IMR-90 (cell line): ENCODE measurements at regions not wholly inside any gene's neighbourhood (a gene's known extent, or its start where the extent isn't known, plus 50 kb on each side); places are given as distances from the start of the nearest gene placed in this dataset.

Experiments used
- ATAC-seq: fragments of 200-7000 bp; cut with Tn5 transposase; 2 replicates; pipeline ENCODE4 v1.9.1; 2020; ENCODE audit warnings: low read depth, mild to moderate bottlenecking, moderate library complexity
- BruUV-seq: library from RNA; stranded (reverse); fragments of 400-500 nt; replicated peaks from 2 replicates; lab custom pipeline; 2021; lab: Mats Ljungman, UMichigan
- CTCF ChIA-PET: fragments of 300-600 bp; formaldehyde crosslinking; extraction: SDS; loops from one replicate; lab custom pipeline; 2021; ENCODE audit warnings: antibody characterized with exemption; lab: Yijun Ruan, JAX
- POLR2A ChIA-PET: fragments of 300-600 bp; sonication (Branson Sonifier 250); formaldehyde crosslinking; loops from one replicate; lab custom pipeline; 2022; ENCODE audit warnings: antibody characterized with exemption; ENCODE audit not compliant: unreplicated experiment; lab: Charles Lee
- DNase-seq: peaks from one replicate; pipeline ENCODE4 v3.0.0; 2013
- H2AFZ ChIP-seq: replicated peaks from 2 replicates; pipeline ENCODE3; 2013; ENCODE audit warnings: low read length, mild to moderate bottlenecking; ENCODE audit not compliant: poor library complexity
- H2AK5ac ChIP-seq: 2 replicates; pipeline ENCODE4 v1.6.1; 2013; ENCODE audit warnings: low read depth, low read length, inconsistent platforms
- H2AK9ac ChIP-seq: replicated peaks from 2 replicates; pipeline ENCODE3; 2013; ENCODE audit warnings: mild to moderate bottlenecking, low read depth, low read length, moderate library complexity; ENCODE audit not compliant: poor library complexity
- H2BK120ac ChIP-seq: 2 replicates; pipeline ENCODE4 v1.6.1; 2013; ENCODE audit warnings: low read depth, low read length, inconsistent platforms
- H2BK15ac ChIP-seq: 3 replicates; pipeline ENCODE4 v1.6.1; 2013; ENCODE audit warnings: low read depth, low read length, inconsistent platforms
- H2BK20ac ChIP-seq: 2 replicates; pipeline ENCODE4 v1.6.1; 2013; ENCODE audit warnings: low read depth, mild to moderate bottlenecking, inconsistent platforms, low read length, moderate library complexity
- H2BK5ac ChIP-seq: 2 replicates; pipeline ENCODE4 v1.6.1; 2013; ENCODE audit warnings: mild to moderate bottlenecking, low read depth, low read length, inconsistent platforms; ENCODE audit not compliant: poor library complexity, severe bottlenecking
- H3K14ac ChIP-seq: replicated peaks from 2 replicates; pipeline ENCODE4 v1.6.1; 2013; ENCODE audit warnings: low read depth, low read length, inconsistent platforms
- H3K18ac ChIP-seq: 2 replicates; pipeline ENCODE4 v1.6.1; 2013; ENCODE audit warnings: low read depth, low read length, control low read depth
- H3K23ac ChIP-seq: 2 replicates; pipeline ENCODE4 v1.6.1; 2013; ENCODE audit warnings: low read depth, low read length, inconsistent platforms
- H3K27ac ChIP-seq: 2 replicates; pipeline ENCODE4 v1.5.1; 2013; ENCODE audit warnings: mild to moderate bottlenecking, control low read depth, low read length; ENCODE audit not compliant: insufficient read depth
- H3K27me3 ChIP-seq: 2 replicates; pipeline ENCODE4 v1.6.1; 2013; ENCODE audit warnings: low read length; ENCODE audit not compliant: control insufficient read depth, insufficient read depth
- H3K36me3 ChIP-seq: 2 replicates; pipeline ENCODE4 v1.6.1; 2013; ENCODE audit warnings: low read length, mixed read lengths; ENCODE audit not compliant: control insufficient read depth, insufficient read depth
- H3K4ac ChIP-seq: 2 replicates; pipeline ENCODE4 v1.6.1; 2013; ENCODE audit warnings: low read depth, low read length, inconsistent platforms
- H3K4me1 ChIP-seq: 2 replicates; pipeline ENCODE4 v1.6.1; 2013; ENCODE audit warnings: low read length, mixed read lengths; ENCODE audit not compliant: control insufficient read depth, insufficient read depth
- H3K4me2 ChIP-seq: 2 replicates; pipeline ENCODE4 v1.6.1; 2013; ENCODE audit warnings: low read depth, mild to moderate bottlenecking, control low read depth, low read length, moderate library complexity
- H3K4me3 ChIP-seq: 2 replicates; pipeline ENCODE4 v1.5.1; 2013; ENCODE audit warnings: low read depth, mild to moderate bottlenecking, control low read depth, low read length, moderate library complexity; ENCODE audit not compliant: insufficient read depth
- H3K56ac ChIP-seq: 2 replicates; pipeline ENCODE4 v1.6.1; 2013; ENCODE audit warnings: low read length, inconsistent platforms; ENCODE audit not compliant: insufficient read depth; ENCODE audit errors: extremely low read depth
- H3K79me1 ChIP-seq, 2 experiments: 2 replicates each; pipeline ENCODE4 v1.6.1; 2013; ENCODE audit warnings: low read length in 2 of 2, inconsistent platforms in 1 of 2, low read depth in 1 of 2
- H3K9ac ChIP-seq: 2 replicates; pipeline ENCODE4 v1.6.1; 2013; ENCODE audit warnings: low read depth, low read length, control low read depth
- H3K9me1 ChIP-seq: 2 replicates; pipeline ENCODE4 v1.6.1; 2013; ENCODE audit warnings: low read length, inconsistent platforms; ENCODE audit not compliant: insufficient read depth
- H3K9me3 ChIP-seq: 2 replicates; pipeline ENCODE4 v1.6.1; 2013; ENCODE audit warnings: low read length; ENCODE audit not compliant: control insufficient read depth, insufficient read depth
- H4K20me1 ChIP-seq: 2 replicates; pipeline ENCODE4 v1.6.1; 2013; ENCODE audit warnings: low read length, inconsistent platforms; ENCODE audit not compliant: insufficient read depth
- H4K5ac ChIP-seq: 2 replicates; pipeline ENCODE4 v1.6.1; 2013; ENCODE audit warnings: mild to moderate bottlenecking, low read depth, low read length, control low read depth
- H4K8ac ChIP-seq, 2 experiments: 2 replicates each; pipeline ENCODE4 v1.6.1; 2013; ENCODE audit warnings: low read depth in 2 of 2, low read length in 2 of 2, control low read depth in 1 of 2, inconsistent platforms in 1 of 2
- H4K91ac ChIP-seq: 2 replicates; pipeline ENCODE4 v1.6.1; 2013; ENCODE audit warnings: low read depth, low read length, inconsistent platforms; ENCODE audit not compliant: insufficient read depth
- BHLHE40 ChIP-seq: fragments of 150-350 bp; IDR thresholded peaks from 2 replicates; pipeline ENCODE4 v1.6.1; 2016; ENCODE audit warnings: mild to moderate bottlenecking, low read depth, low read length
- CEBPB ChIP-seq: IDR thresholded peaks from 2 replicates; pipeline ENCODE4 v1.6.1; 2012; ENCODE audit warnings: low read depth, low read length, improper control_type of control experiment
- CHD1 ChIP-seq: IDR thresholded peaks from 2 replicates; pipeline ENCODE4 v1.6.1; 2012; ENCODE audit warnings: low read depth, low read length, improper control_type of control experiment
- CTCF ChIP-seq: conservative IDR thresholded peaks from 2 replicates; pipeline ENCODE4 v1.5.1; 2012; ENCODE audit warnings: mild to moderate bottlenecking, low read depth, low read length, improper control_type of control experiment
- ELK1 ChIP-seq: fragments of 150-350 bp; IDR thresholded peaks from 2 replicates; pipeline ENCODE4 v1.6.1; 2016; ENCODE audit warnings: low read depth, mild to moderate bottlenecking, low read length, moderate library complexity, borderline replicate concordance
- FOS ChIP-seq: fragments of 150-350 bp; IDR thresholded peaks from 2 replicates; pipeline ENCODE4 v1.6.1; 2016; ENCODE audit warnings: low read depth, low read length
- NFE2L2 ChIP-seq: fragments of 150-350 bp; IDR thresholded peaks from 2 replicates; pipeline ENCODE4 v1.6.1; 2016; ENCODE audit warnings: low read depth, mild to moderate bottlenecking, low read length
- RCOR1 ChIP-seq: IDR thresholded peaks from 2 replicates; pipeline ENCODE4 v1.6.1; 2012; ENCODE audit warnings: mild to moderate bottlenecking, low read length, improper control_type of control experiment; ENCODE audit not compliant: insufficient replicate concordance
- SMC3 ChIP-seq: fragments of 150-350 bp; IDR thresholded peaks from 2 replicates; pipeline ENCODE4 v1.6.1; 2016; ENCODE audit warnings: low read depth, mild to moderate bottlenecking, antibody characterized with exemption, low read length, moderate library complexity
- WGBS, 2 experiments: methylation state at CpG; one replicate each; pipeline versions ENCODE4 v1.1.5 to v1.1.7; 2013; ENCODE audit warnings: missing lambda C conversion rate in 2 of 2; ENCODE audit not compliant: insufficient read length in 1 of 2; ENCODE audit errors: extremely low coverage in 2 of 2; 5-methylcytosine and 5-hydroxymethylcytosine counted together
- dilution Hi-C: fragments of 300-500 bp; cut with HindIII; formaldehyde crosslinking; loops from one replicate; pipeline ENCODE4 v1.14.3; 2018; ENCODE audit warnings: low sequenced_read_pairs; ENCODE audit not compliant: unreplicated experiment
- in situ Hi-C: fragments of 300-500 bp; cut with MboI; formaldehyde crosslinking; loops from 3 replicates; pipeline ENCODE4 v1.14.3; 2019; ENCODE audit warnings: low sequenced_read_pairs, inconsistent platforms, mixed read lengths
- intact Hi-C: fragments of 100-400 bp; cut with micrococcal nuclease; formaldehyde crosslinking; loops from 2 replicates; pipeline ENCODE4 v1.10.0; 2022
- TF ChIP-seq, protein P1 (sequence below): fragments of 150-350 bp; IDR thresholded peaks from 2 replicates; pipeline ENCODE4 v1.6.1; 2017; ENCODE audit warnings: mild to moderate bottlenecking, antibody characterized with exemption, low read length, low read depth

GRCh38 chr3:70507486-70507885, 195.0 kb upstream of the MDFIC2 start:
- H4K91ac ChIP-seq = no peak overlapping the region
- CTCF ChIA-PET = no interaction called here
- H3K27ac ChIP-seq = no peak overlapping the region

More at GRCh38 chr3:70507486-70507885, 195.0 kb upstream of the MDFIC2 start:
- H3K79me1 ChIP-seq = no peaks in the 10 kb centered on the region
- no peaks in the 10 kb centered on the region for H3K36me3 ChIP-seq
- H3K9me3 ChIP-seq = no peaks in the 10 kb centered on the region
- no CpG with 5 or more reads among the region's 4 CpGs for WGBS, 2 experiments
- H2AK9ac ChIP-seq = no peak overlapping the region
- no peak for ATAC-seq
- in situ Hi-C loops (no loop called here), intact Hi-C loops (no loop called here), dilution Hi-C loops (no loop called here)
- H3K27me3 ChIP-seq = peaks cover 3% of the 10 kb centered on the region
- no peak overlapping the region for H3K4ac ChIP-seq
- H4K20me1 ChIP-seq = no peaks in the 10 kb centered on the region
- no peak overlapping the region for H2BK120ac ChIP-seq
- BruUV-seq = no TSS peak
- H2BK20ac ChIP-seq = no peak overlapping the region
- H3K4me3 ChIP-seq = no peak overlapping the region
- H4K5ac ChIP-seq = no peak overlapping the region
- H3K9me1 ChIP-seq = no peaks in the 10 kb centered on the region
- H3K56ac ChIP-seq = no peak overlapping the region
- H3K4me2 ChIP-seq = no peak overlapping the region
- DNase-seq = no peak
- H3K14ac ChIP-seq = no peak overlapping the region
- H3K18ac ChIP-seq = no peak overlapping the region
- no peak overlapping the region for H3K9ac ChIP-seq
- no peak overlapping the region for H2AFZ ChIP-seq
- no peak overlapping the region for H2BK5ac ChIP-seq
- TF ChIP-seq CEBPB (no peak), FOS (no peak), CTCF (no peak), SMC3 (no peak), BHLHE40 (no peak), NFE2L2 (no peak), RCOR1 (no peak), CHD1 (no peak), ELK1 (no peak)
- TF ChIP-seq, protein P1, sequence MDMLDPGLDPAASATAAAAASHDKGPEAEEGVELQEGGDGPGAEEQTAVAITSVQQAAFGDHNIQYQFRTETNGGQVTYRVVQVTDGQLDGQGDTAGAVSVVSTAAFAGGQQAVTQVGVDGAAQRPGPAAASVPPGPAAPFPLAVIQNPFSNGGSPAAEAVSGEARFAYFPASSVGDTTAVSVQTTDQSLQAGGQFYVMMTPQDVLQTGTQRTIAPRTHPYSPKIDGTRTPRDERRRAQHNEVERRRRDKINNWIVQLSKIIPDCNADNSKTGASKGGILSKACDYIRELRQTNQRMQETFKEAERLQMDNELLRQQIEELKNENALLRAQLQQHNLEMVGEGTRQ = no peak
- POLR2A ChIA-PET = no interaction called here
- H3K23ac ChIP-seq = no peak overlapping the region
- no peak overlapping the region for H2AK5ac ChIP-seq
- no peak overlapping the region for H4K8ac ChIP-seq
- H2BK15ac ChIP-seq = no peak overlapping the region
- no peaks in the 10 kb centered on the region for H3K4me1 ChIP-seq
